CD4-positive, alpha-beta T cell treated with Interleukin-15 for 1 hour (primary cell): ENCODE measurements at regions not wholly inside any gene's neighbourhood (a gene's known extent, or its start where the extent isn't known, plus 50 kb on each side); places are given as distances from the start of the nearest gene placed in this dataset.

Experiments used
- DNase-seq: peaks from one replicate; pipeline ENCODE4 v3.0.0-alpha.2; 2020

- no peak for DNase-seq
Measured at GRCh38 chr13:70874636-70875035, 766.4 kb upstream of the KLHL1 start.

GRCh38 chr13:70864731-70865130 lies 756.5 kb upstream of the KLHL1 start:
- DNase-seq: no peak

- no peak for DNase-seq
Measured at GRCh38 chr13:70856711-70857110, 748.5 kb upstream of the KLHL1 start.

- no peak for DNase-seq
Measured at GRCh38 chr13:70856025-70856424, 747.8 kb upstream of the KLHL1 start.

- DNase-seq: no peak
Measured at GRCh38 chr13:70849222-70849621, 741.0 kb upstream of the KLHL1 start.

- DNase-seq: peak; percentile 10
Measured at GRCh38 chr13:70844391-70845108, 736.3 kb upstream of the KLHL1 start.

GRCh38 chr13:70842062-70842644 lies 733.9 kb upstream of the KLHL1 start:
- DNase-seq: no peak

GRCh38 chr13:70841240-70842061 lies 733.2 kb upstream of the KLHL1 start:
- DNase-seq: no peak

- DNase-seq: no peak
Measured at GRCh38 chr13:70835371-70835770, 727.1 kb upstream of the KLHL1 start.

GRCh38 chr13:70829748-70830147 lies 721.5 kb upstream of the KLHL1 start:
- DNase-seq: no peak

GRCh38 chr13:70817576-70817975 lies 709.3 kb upstream of the KLHL1 start:
- no peak for DNase-seq

GRCh38 chr13:70816853-70817252 lies 708.6 kb upstream of the KLHL1 start:
- no peak for DNase-seq

GRCh38 chr13:70814684-70815083 lies 706.4 kb upstream of the KLHL1 start:
- DNase-seq: no peak

- DNase-seq: no peak
Measured at GRCh38 chr13:70812481-70812880, 704.2 kb upstream of the KLHL1 start.

- no peak for DNase-seq
Measured at GRCh38 chr13:70809588-70809987, 701.3 kb upstream of the KLHL1 start.

GRCh38 chr13:70798385-70798784 lies 690.1 kb upstream of the KLHL1 start:
- no peak for DNase-seq

GRCh38 chr13:70795484-70795883 lies 687.2 kb upstream of the KLHL1 start:
- no peak for DNase-seq

- no peak for DNase-seq
Measured at GRCh38 chr13:70792121-70792520, 683.9 kb upstream of the KLHL1 start.

- no peak for DNase-seq
Measured at GRCh38 chr13:70789751-70790150, 681.5 kb upstream of the KLHL1 start.

GRCh38 chr13:70788074-70788473 lies 679.8 kb upstream of the KLHL1 start:
- no peak for DNase-seq

GRCh38 chr13:70784207-70784989 lies 676.1 kb upstream of the KLHL1 start:
- no peak for DNase-seq

GRCh38 chr13:70769817-70770216 lies 661.6 kb upstream of the KLHL1 start:
- no peak for DNase-seq

GRCh38 chr13:70758932-70759331 lies 650.7 kb upstream of the KLHL1 start:
- DNase-seq: no peak
